CD14-positive monocyte (primary cell): ENCODE measurements at regions not wholly inside any gene's neighbourhood (a gene's known extent, or its start where the extent isn't known, plus 50 kb on each side); places are given as distances from the start of the nearest gene placed in this dataset.

Experiments
- DNase-seq, 3 donors: peaks; one replicate each; pipeline ENCODE4 v3.0.0-alpha.2; 2011 to 2022
- H2AFZ ChIP-seq: 2 replicates; pipeline ENCODE4 v1.6.0; 2012; ENCODE audit warnings: mild to moderate bottlenecking, low read depth, low read length, inconsistent platforms; ENCODE audit not compliant: insufficient read depth, poor library complexity, severe bottlenecking
- H3K27ac ChIP-seq, 2 donors: 1 replicate in 1 of 2; 2 replicates in 1 of 2; pipeline ENCODE4 v1.5.1; 2012 to 2013; ENCODE audit warnings: low read length in 2 of 2, control low read depth in 1 of 2, inconsistent platforms in 1 of 2, low read depth in 1 of 2, mild to moderate bottlenecking in 1 of 2
- H3K27me3 ChIP-seq, 2 donors: one replicate each; pipeline versions ENCODE4 v1.6.0 to v1.6.1; 2011 to 2013; ENCODE audit warnings: low read length in 2 of 2; ENCODE audit not compliant: control insufficient read depth in 2 of 2, insufficient read depth in 2 of 2
- H3K36me3 ChIP-seq, 2 donors: replicated peaks in 1 of 2; 1 replicate in 1 of 2; 2 replicates in 1 of 2; pipeline versions ENCODE4 v1.5.1 to v1.6.1; 2012 to 2013; ENCODE audit warnings: low read length in 2 of 2, control low read depth in 1 of 2, inconsistent platforms in 1 of 2, mild to moderate bottlenecking in 1 of 2; ENCODE audit not compliant: insufficient read depth in 2 of 2, control insufficient read depth in 1 of 2
- H3K4me1 ChIP-seq, 2 donors: 1 replicate in 1 of 2; 2 replicates in 1 of 2; pipeline versions ENCODE4 v1.5.1 to v1.6.1; 2012 to 2013; ENCODE audit warnings: low read length in 2 of 2, control low read depth in 1 of 2, inconsistent platforms in 1 of 2, mild to moderate bottlenecking in 1 of 2, moderate library complexity in 1 of 2; ENCODE audit not compliant: insufficient read depth in 2 of 2, control insufficient read depth in 1 of 2
- H3K4me2 ChIP-seq: replicated peaks from 2 replicates; pipeline ENCODE3; 2012; ENCODE audit warnings: low read length, moderate library complexity, mild to moderate bottlenecking; ENCODE audit not compliant: poor library complexity, severe bottlenecking; ENCODE audit errors: extremely low read depth
- H3K4me3 ChIP-seq, 3 experiments: fragments of 200-600 bp in 1 of 3; sonication (generic) in 1 of 3; replicated peaks in 1 of 3; 1 replicate in 2 of 3; 2 replicates in 1 of 3; pipeline ENCODE4 v1.5.1; 2011 to 2013; ENCODE audit warnings: low read length in 3 of 3, mild to moderate bottlenecking in 3 of 3, control low read depth in 2 of 3, low read depth in 2 of 3, inconsistent platforms in 1 of 3, moderate library complexity in 1 of 3
- H3K79me2 ChIP-seq: 2 replicates; pipeline ENCODE4 v1.6.0; 2012; ENCODE audit warnings: mild to moderate bottlenecking, control low read depth, inconsistent platforms, low read length, moderate library complexity; ENCODE audit not compliant: insufficient read depth
- H3K9ac ChIP-seq: 2 replicates; pipeline ENCODE4 v1.6.0; 2017; ENCODE audit warnings: low read length, mild to moderate bottlenecking; ENCODE audit not compliant: insufficient read depth, poor library complexity, severe bottlenecking
- H3K9me3 ChIP-seq, 2 donors: replicated peaks in 1 of 2; 1 replicate in 1 of 2; 2 replicates in 1 of 2; pipeline versions ENCODE4 v1.5.1 to v1.6.1; 2012 to 2013; ENCODE audit warnings: low read length in 2 of 2, control low read depth in 1 of 2; ENCODE audit not compliant: control insufficient read depth in 1 of 2, insufficient read depth in 1 of 2
- H4K20me1 ChIP-seq: 2 replicates; pipeline ENCODE4 v1.6.0; 2012; ENCODE audit warnings: mild to moderate bottlenecking, low read length, control low read depth, moderate library complexity; ENCODE audit not compliant: insufficient read depth
- H3K27ac Mint-ChIP-seq, 7 donors: one replicate each; pipeline ENCODE4 v1.8.0; 2020; ENCODE audit warnings: mild to moderate bottlenecking in 7 of 7, mixed read lengths in 7 of 7, moderate library complexity in 6 of 7, inconsistent platforms in 2 of 7
- H3K27me3 Mint-ChIP-seq, 3 donors: one replicate each; pipeline ENCODE4 v1.8.0; 2021 to 2022; ENCODE audit warnings: low read depth in 3 of 3, mild to moderate bottlenecking in 3 of 3, mixed read lengths in 3 of 3, moderate library complexity in 3 of 3, inconsistent platforms in 1 of 3
- H3K36me3 Mint-ChIP-seq, 2 donors: one replicate each; pipeline ENCODE4 v1.8.0; 2020; ENCODE audit warnings: mixed read lengths in 2 of 2, inconsistent platforms in 1 of 2, mild to moderate bottlenecking in 1 of 2
- H3K4me1 Mint-ChIP-seq: one replicate; pipeline ENCODE4 v1.8.0; 2020; ENCODE audit warnings: mild to moderate bottlenecking, mixed read lengths
- H3K4me3 Mint-ChIP-seq, 2 donors: one replicate each; pipeline ENCODE4 v1.8.0; 2020; ENCODE audit warnings: mild to moderate bottlenecking in 2 of 2, mixed read lengths in 2 of 2, moderate library complexity in 1 of 2
- H3K9me3 Mint-ChIP-seq, 7 donors: one replicate each; pipeline ENCODE4 v1.8.0; 2020 to 2022; ENCODE audit warnings: mixed read lengths in 7 of 7, mild to moderate bottlenecking in 6 of 7, moderate library complexity in 6 of 7, inconsistent platforms in 2 of 7
- CTCF ChIP-seq: fragments of 200-600 bp; IDR thresholded peaks from one replicate; pipeline ENCODE4 v1.8.0; 2022; ENCODE audit warnings: antibody characterized with exemption, mild to moderate bottlenecking
- WGBS: methylation state at CpG from one replicate; pipeline ENCODE4 v1.1.5; 2013; ENCODE audit warnings: missing lambda C conversion rate; ENCODE audit not compliant: insufficient coverage; 5-methylcytosine and 5-hydroxymethylcytosine counted together
- intact Hi-C, 2 donors: fragments of 100-400 bp; cut with micrococcal nuclease; formaldehyde crosslinking; loops; one replicate each; pipeline versions ENCODE4 v1.15.0 to v1.15.1; 2023

GRCh38 chr14:87181288-87181687 lies 811.7 kb downstream of the GALC start:
- H3K9ac ChIP-seq: no peak overlapping the region
- intact Hi-C loops: no loop called here
- no peak for TF ChIP-seq CTCF

GRCh38 chr14:87179936-87180335 lies 813.0 kb downstream of the GALC start:
- Histone ChIP-seq H3K9ac (no peak overlapping the region), H3K36me3 (no peaks in the 10 kb centered on the region), H3K4me2 (no peak overlapping the region), H3K4me3 (no peak overlapping the region), H3K27me3 (no peaks in the 10 kb centered on the region), H3K4me1 (no peaks in the 10 kb centered on the region), H3K9me3 (peaks cover 3 to 8% of the 10 kb centered on the region in 2 donors), H3K27ac (no peak overlapping the region), H4K20me1 (no peaks in the 10 kb centered on the region), H2AFZ (no peak overlapping the region), H3K79me2 (no peaks in the 10 kb centered on the region)
- 100% methylated on average over 1 of the region's 6 CpGs for WGBS
- no peak for TF ChIP-seq CTCF
- Mint-ChIP-seq H3K36me3 (no peaks in the 10 kb centered on the region), H3K4me1 (no peaks in the 10 kb centered on the region), H3K27me3 (no peaks in the 10 kb centered on the region), H3K9me3 (peaks cover 0 to 8% (median 5%) of the 10 kb centered on the region in 7 donors), H3K27ac (no peak overlapping the region), H3K4me3 (no peak overlapping the region)
- intact Hi-C loops: no loop called here
- no peak for DNase-seq

More at GRCh38 chr14:87181288-87181687, 811.7 kb downstream of the GALC start:
- Histone ChIP-seq H4K20me1 (no peaks in the 10 kb centered on the region), H3K9me3 (peaks cover 3 to 8% of the 10 kb centered on the region in 2 donors), H3K4me3 (no peak overlapping the region), H3K36me3 (no peaks in the 10 kb centered on the region), H3K4me2 (no peak overlapping the region), H3K4me1 (no peaks in the 10 kb centered on the region), H3K27ac (no peak overlapping the region), H3K27me3 (no peaks in the 10 kb centered on the region), H2AFZ (no peak overlapping the region), H3K79me2 (no peaks in the 10 kb centered on the region)
- H3K9me3 Mint-ChIP-seq: peaks cover 0 to 8% (median 5%) of the 10 kb centered on the region in 7 donors
- no peaks in the 10 kb centered on the region for H3K27me3 Mint-ChIP-seq
- H3K36me3 Mint-ChIP-seq: no peaks in the 10 kb centered on the region
- no peak for DNase-seq
- no peak overlapping the region for H3K4me3 Mint-ChIP-seq
- H3K27ac Mint-ChIP-seq: no peak overlapping the region
- no CpG with 5 or more reads among the region's 3 CpGs for WGBS
- no peaks in the 10 kb centered on the region for H3K4me1 Mint-ChIP-seq
